Heart left ventricle (tissue), 13 donors: ENCODE measurements at regions not wholly inside any gene's neighbourhood (a gene's known extent, or its start where the extent isn't known, plus 50 kb on each side); places are given as distances from the start of the nearest gene placed in this dataset.

Experiments used
- CTCF ChIP-seq, 12 donors: fragments of 200-600 bp; sonication (generic) in 4 of 12; IDR thresholded peaks; one replicate each; pipeline versions ENCODE4 v1.5.0 to v1.8.0; 2018 to 2022; ENCODE audit warnings: antibody characterized with exemption in 12 of 12, mild to moderate bottlenecking in 5 of 12
- POLR2A ChIP-seq, 2 donors: fragments of 450-650 bp; IDR thresholded peaks; one replicate each; pipeline ENCODE4 v1.6.1; 2017; ENCODE audit warnings: antibody characterized with exemption in 2 of 2, mild to moderate bottlenecking in 2 of 2, moderate library complexity in 2 of 2
- donor health status: ischemic (EF 13 %, LVEDD 7.1; RV severe dilation, severe dysfunction).
- donor health status: DM: no; HTN: yes; CAD: no.
- donor health status: DM: no; HTN: no; CAD: no.
- donor health status: ischemic (EF 25% LVEDD 6.9; RV normal size, moderate dysfunction).
- donor health status: ischemic (EF 25% LVEDD 5.7; RV mildly dilated, moderate dysfunction).
- donor health status: ischemic (EF 35%, LVEDD 5.7; RV mildly dilated, moderate dysfunction).
- donor health status: nonischemic (EF 11% LVEDD 7.7; RV severe dilation, severe dysfunction).
- donor health status: DM: yes; HTN: yes; CAD: no.
- donor health status: PGD.
- donor health status: ischemic (EF 29% LVEDD 5.4; RV normal size, mild dysfunction).
- donor health status: nonischemic (EF 23%, LVEDD 6.1; RV moderate dilation, normal function).

- no peak for TF ChIP-seq CTCF (IDR thresholded peaks at IDR 0.05)
- TF ChIP-seq POLR2A (IDR thresholded peaks at IDR 0.05), result no peak
These were observed 299.8 kb upstream of the EPHA3 start for GRCh38 chr3:88807491-88808105.
